ENCODE measurements at regions not wholly inside any gene's neighbourhood (a gene's known extent, or its start where the extent isn't known, plus 50 kb on each side); places are given as distances from the start of the nearest gene placed in this dataset.

DNA sequence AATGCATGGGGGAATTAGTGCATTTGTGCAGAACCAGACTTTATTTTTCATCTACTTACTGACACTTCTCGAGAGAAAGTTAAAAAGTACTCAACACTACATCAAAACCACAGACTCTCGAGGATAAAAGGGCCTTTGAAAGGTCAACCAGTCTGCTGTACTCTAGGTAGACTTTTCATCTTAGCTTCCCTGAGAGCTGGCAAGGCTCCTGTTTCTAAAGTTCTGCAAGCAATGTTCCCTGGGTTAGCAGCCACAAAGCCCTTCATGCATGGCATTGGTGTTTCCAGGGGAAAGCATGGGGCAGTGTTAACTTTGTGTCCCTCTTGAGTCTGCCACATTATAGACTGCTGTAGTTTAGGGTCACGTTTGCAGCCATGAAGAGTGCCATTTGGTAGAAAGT lies 106.4 kb upstream of the PFN2 start:
- TF ChIP-seq, protein P1, sequence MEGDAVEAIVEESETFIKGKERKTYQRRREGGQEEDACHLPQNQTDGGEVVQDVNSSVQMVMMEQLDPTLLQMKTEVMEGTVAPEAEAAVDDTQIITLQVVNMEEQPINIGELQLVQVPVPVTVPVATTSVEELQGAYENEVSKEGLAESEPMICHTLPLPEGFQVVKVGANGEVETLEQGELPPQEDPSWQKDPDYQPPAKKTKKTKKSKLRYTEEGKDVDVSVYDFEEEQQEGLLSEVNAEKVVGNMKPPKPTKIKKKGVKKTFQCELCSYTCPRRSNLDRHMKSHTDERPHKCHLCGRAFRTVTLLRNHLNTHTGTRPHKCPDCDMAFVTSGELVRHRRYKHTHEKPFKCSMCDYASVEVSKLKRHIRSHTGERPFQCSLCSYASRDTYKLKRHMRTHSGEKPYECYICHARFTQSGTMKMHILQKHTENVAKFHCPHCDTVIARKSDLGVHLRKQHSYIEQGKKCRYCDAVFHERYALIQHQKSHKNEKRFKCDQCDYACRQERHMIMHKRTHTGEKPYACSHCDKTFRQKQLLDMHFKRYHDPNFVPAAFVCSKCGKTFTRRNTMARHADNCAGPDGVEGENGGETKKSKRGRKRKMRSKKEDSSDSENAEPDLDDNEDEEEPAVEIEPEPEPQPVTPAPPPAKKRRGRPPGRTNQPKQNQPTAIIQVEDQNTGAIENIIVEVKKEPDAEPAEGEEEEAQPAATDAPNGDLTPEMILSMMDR (IDR thresholded peaks at IDR 0.05) = no peak
- ATAC-seq (ENCODE audit: low FRiP score) = no peak
- no peak for DNase-seq (ENCODE audit: low spot score)

DNA sequence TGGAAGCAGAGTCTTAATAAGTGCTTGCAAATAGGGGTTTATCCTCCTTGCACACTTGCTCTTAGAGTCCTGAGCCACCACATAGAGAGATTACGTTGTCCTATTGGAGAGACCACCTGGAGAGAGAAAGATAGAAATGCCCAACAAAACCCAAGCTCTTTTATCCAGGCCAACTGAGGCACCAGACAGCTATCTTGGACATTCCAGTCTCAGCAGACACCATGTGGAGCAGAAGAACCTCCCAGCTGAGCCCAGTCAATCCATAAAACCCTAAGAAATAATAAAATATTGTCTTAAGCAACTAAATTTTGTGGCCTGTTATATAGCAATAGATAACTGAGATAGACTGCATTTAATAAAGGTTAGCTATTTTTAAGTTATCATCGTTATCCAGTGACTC lies 105.7 kb upstream of the PFN2 start:
- DNase-seq (ENCODE audit: low spot score) = no peak
- TF ChIP-seq, protein P1 (IDR thresholded peaks at IDR 0.05) = no peak
- ATAC-seq (ENCODE audit: low FRiP score) = no peak

DNA sequence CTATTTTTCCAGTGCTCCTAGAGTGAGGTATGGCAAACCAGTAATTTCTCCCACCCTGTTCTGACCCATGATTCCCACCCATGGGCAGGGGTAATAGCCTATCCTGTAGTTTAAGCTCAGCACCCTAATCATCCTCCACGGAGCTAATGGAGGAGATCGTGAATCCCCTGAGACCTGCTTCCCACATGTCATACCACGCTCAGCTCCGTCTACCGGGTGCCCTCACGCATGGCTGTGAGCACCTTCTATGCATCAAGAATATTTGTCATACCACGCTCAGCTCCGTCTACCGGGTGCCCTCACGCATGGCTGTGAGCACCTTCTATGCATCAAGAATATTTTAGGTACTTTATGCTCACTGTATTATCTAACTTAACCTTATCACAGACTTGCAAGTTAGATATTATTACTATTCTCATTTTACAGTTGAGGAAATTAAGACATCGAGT lies 104.7 kb upstream of the PFN2 start:
- ATAC-seq (ENCODE audit: low FRiP score) (no peak), DNase-seq (ENCODE audit: low spot score) (no peak)
- TF ChIP-seq, protein P1 (IDR thresholded peaks at IDR 0.05) = no peak

DNA sequence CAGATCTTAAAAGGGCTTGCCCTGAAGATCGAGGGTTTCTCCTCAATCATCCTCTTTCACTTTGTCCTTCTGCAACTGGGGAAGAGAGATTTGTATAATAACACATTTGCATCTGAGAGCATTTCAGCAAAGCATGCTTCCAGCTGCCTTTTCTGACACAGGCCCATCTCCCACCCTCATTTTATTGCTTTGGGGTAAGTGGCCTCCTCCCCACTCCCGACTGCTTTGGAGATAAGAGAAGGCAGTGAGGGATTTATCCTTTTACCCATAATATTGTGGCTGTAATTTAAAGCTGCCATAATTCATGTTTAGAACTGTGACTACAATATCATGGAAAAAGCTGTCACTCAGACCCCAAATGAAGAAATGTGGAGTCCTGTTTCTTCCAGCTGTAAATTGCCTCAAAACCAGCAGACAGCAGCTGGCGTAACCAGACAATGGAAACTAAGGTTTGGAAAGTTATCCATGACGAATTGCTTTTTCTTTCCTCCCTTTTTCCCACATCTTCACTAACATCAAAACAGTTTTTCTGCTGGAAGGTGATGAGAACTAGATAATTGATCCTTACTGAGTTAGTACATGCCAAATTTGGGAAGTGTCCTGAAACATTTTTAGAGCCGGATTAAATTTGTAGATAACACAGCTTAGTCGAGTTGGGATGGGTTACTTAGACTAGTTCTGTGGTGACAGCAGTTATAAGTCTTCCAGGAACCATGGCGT lies 104.2 kb upstream of the PFN2 start:
- ATAC-seq (ENCODE audit: low FRiP score) (no peak), DNase-seq (ENCODE audit: low spot score) (no peak)
- TF ChIP-seq, protein P1 (IDR thresholded peaks at IDR 0.05) = no peak

DNA sequence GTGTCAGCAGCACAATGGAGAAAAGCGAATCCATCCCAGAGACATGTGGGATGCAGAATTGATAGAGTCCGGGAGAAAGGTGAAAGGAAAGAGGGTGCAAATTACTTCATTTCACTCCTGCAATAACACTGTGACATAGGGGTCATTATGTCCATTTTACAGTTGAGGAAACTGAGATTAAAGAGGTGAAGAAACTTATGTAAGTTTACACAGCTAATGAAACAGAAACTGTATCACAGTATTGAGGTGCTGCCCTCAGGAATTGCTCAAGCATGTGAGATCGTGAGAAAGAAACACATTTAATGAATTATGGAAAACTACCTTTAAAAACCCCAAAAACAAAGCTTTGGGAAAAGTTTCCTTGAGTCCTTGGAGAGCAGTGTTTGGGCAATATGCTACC lies 103.6 kb upstream of the PFN2 start:
- DNase-seq (ENCODE audit: low spot score) (no peak), ATAC-seq (ENCODE audit: low FRiP score) (no peak)
- TF ChIP-seq, protein P1 (IDR thresholded peaks at IDR 0.05) = no peak

DNA sequence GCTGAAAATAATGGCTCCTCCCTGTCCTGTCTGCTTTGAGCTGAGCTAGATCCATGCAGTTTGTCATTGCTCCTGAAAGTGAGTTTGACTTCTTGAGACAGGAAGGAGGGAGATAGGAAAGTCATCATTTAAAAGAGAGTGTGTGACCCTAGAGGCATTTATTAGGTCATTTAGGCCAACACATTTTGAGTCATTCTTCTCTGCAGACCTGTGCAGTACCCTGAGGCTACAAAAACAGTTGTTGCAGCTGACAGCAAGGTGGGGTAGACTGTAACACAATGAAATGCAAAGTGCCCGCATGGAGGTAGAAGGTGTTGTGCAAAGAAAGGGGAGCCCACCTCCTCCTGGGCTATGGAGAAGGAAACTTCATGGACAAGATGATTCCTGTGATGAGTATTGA lies 102.8 kb upstream of the PFN2 start:
- ATAC-seq (ENCODE audit: low FRiP score) (no peak), DNase-seq (ENCODE audit: low spot score) (no peak)
- TF ChIP-seq, protein P1 (IDR thresholded peaks at IDR 0.05) = no peak

DNA sequence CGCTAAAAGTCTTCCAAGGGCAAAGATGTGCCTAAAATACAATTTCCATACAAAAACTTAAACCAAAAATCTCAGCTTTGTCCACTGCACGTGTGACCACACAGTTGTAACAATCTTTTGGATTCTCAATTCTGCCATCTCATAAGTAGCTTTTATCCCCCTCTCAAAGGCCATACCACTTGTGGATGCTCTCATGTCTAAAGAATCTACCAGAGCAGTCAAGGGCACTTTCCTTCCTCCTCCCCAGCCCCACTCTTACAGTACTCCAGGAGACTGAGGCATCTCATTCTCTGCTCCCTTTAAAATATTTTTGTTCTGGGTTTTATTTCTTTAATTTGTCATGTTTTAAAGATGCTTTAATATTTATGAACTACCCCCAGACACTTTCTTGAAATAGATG lies 102.3 kb upstream of the PFN2 start:
- TF ChIP-seq, protein P1 (IDR thresholded peaks at IDR 0.05) = no peak
- DNase-seq (ENCODE audit: low spot score) (no peak), ATAC-seq (ENCODE audit: low FRiP score) (no peak)

All from omental fat pad (tissue), 3 donors.